ENCODE measurements at regions not wholly inside any gene's neighbourhood (a gene's known extent, or its start where the extent isn't known, plus 50 kb on each side); places are given as distances from the start of the nearest gene placed in this dataset.

DNA sequence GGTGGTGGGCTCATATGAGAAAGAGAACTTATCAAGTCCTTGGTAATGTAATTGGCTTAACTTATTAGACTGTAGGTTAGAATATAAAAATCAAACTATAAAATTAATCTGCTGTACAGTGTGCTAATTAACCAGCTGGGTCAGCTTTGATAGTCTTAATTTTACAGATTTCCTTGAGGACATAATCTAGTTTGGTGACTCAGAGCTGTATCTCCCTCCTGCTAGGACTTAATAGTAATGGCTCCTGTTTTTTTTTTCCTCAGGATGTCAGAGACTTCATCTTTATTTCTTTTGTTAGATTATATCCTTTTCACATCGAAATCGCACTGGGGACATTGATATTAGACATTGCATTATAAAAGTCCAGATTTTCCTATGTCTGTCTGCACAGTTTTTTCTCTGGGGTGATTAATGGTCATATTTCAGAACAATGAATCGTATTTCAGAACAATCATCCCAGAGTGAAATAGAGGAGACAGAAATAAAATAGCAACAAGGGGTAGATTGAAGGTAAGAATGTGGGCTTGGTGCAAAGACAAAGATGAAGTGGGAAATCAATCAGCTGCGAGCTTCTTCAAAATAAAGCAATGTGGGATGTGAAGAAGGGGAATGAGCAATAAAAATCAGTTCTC lies 346.4 kb upstream of the RIOK2 start:
- no peak overlapping the region for H3K4me2 ChIP-seq (ENCODE audit: low read length)

DNA sequence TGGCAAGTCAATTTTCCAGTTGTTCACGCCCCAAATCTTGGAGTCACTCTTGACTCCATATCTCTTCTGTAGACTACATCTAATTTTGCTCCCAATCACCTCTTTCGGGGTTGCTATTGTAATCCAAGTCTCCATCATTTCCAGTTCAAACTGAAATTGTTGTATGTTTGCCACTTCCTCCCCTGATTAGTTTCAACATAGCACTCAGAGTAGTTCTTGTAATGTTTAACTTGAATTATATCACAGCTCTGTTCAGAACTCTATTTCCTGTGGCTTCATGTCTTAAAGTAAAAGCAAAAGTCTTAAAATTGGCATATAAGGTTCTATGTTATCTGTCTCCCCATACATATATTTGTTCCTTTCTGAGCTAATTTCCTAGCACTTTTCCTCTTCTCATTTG lies 348.5 kb upstream of the RIOK2 start:
- H3K4me2 ChIP-seq (ENCODE audit: low read length) = no peak overlapping the region
- H3K27ac ChIP-seq (ENCODE audit: low read length) = no peak overlapping the region
- no peaks in the 10 kb centered on the region for H3K79me2 ChIP-seq (replicated peaks; ENCODE audit: insufficient read depth, low read length)
- no peaks in the 10 kb centered on the region for H3K36me3 ChIP-seq (ENCODE audit: insufficient read depth, low read length)
- no peaks in the 10 kb centered on the region for H3K9me3 ChIP-seq (ENCODE audit: low read length)
- H4K20me1 ChIP-seq (ENCODE audit: insufficient read depth) = no peaks in the 10 kb centered on the region
- no peak overlapping the region for H2AFZ ChIP-seq (ENCODE audit: low read depth, low read length)
- no peak overlapping the region for H3K9ac ChIP-seq (ENCODE audit: low read length)
- H3K4me3 ChIP-seq (ENCODE audit: low read length) = no peak overlapping the region
- H3F3A ChIP-seq (ENCODE audit: insufficient read depth, low read length, poor library complexity, severe bottlenecking) = no peaks in the 10 kb centered on the region
- no peaks in the 10 kb centered on the region for H3K27me3 ChIP-seq (ENCODE audit: insufficient read depth, low read depth, low read length)
- no peaks in the 10 kb centered on the region for H3K9me2 ChIP-seq (ENCODE audit: insufficient read depth, low read length)
- TF ChIP-seq POLR2AphosphoS5 (IDR thresholded peaks at IDR 0.05) (no peak), SMC3 (conservative IDR thresholded peaks at IDR 0.05; ENCODE audit: poor library complexity) (no peak), EZH2 (IDR thresholded peaks at IDR 0.05; ENCODE audit: borderline replicate concordance, insufficient read depth, low read length, poor library complexity, severe bottlenecking) (no peak), TAF1 (IDR thresholded peaks at IDR 0.05; ENCODE audit: low read depth) (no peak), MXI1 (conservative IDR thresholded peaks at IDR 0.05; ENCODE audit: poor library complexity, severe bottlenecking) (no peak), RAD21 (conservative IDR thresholded peaks at IDR 0.05) (no peak), EP300 (conservative IDR thresholded peaks at IDR 0.05; ENCODE audit: poor library complexity, severe bottlenecking) (no peak)
- TF ChIP-seq, protein P1, sequence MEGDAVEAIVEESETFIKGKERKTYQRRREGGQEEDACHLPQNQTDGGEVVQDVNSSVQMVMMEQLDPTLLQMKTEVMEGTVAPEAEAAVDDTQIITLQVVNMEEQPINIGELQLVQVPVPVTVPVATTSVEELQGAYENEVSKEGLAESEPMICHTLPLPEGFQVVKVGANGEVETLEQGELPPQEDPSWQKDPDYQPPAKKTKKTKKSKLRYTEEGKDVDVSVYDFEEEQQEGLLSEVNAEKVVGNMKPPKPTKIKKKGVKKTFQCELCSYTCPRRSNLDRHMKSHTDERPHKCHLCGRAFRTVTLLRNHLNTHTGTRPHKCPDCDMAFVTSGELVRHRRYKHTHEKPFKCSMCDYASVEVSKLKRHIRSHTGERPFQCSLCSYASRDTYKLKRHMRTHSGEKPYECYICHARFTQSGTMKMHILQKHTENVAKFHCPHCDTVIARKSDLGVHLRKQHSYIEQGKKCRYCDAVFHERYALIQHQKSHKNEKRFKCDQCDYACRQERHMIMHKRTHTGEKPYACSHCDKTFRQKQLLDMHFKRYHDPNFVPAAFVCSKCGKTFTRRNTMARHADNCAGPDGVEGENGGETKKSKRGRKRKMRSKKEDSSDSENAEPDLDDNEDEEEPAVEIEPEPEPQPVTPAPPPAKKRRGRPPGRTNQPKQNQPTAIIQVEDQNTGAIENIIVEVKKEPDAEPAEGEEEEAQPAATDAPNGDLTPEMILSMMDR (IDR thresholded peaks at IDR 0.05; ENCODE audit: poor library complexity, severe bottlenecking) = no peak
- TF ChIP-seq, protein P2, sequence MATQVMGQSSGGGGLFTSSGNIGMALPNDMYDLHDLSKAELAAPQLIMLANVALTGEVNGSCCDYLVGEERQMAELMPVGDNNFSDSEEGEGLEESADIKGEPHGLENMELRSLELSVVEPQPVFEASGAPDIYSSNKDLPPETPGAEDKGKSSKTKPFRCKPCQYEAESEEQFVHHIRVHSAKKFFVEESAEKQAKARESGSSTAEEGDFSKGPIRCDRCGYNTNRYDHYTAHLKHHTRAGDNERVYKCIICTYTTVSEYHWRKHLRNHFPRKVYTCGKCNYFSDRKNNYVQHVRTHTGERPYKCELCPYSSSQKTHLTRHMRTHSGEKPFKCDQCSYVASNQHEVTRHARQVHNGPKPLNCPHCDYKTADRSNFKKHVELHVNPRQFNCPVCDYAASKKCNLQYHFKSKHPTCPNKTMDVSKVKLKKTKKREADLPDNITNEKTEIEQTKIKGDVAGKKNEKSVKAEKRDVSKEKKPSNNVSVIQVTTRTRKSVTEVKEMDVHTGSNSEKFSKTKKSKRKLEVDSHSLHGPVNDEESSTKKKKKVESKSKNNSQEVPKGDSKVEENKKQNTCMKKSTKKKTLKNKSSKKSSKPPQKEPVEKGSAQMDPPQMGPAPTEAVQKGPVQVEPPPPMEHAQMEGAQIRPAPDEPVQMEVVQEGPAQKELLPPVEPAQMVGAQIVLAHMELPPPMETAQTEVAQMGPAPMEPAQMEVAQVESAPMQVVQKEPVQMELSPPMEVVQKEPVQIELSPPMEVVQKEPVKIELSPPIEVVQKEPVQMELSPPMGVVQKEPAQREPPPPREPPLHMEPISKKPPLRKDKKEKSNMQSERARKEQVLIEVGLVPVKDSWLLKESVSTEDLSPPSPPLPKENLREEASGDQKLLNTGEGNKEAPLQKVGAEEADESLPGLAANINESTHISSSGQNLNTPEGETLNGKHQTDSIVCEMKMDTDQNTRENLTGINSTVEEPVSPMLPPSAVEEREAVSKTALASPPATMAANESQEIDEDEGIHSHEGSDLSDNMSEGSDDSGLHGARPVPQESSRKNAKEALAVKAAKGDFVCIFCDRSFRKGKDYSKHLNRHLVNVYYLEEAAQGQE (IDR thresholded peaks at IDR 0.05; ENCODE audit: borderline replicate concordance) = no peak

More for the DNA sequence above, 346.4 kb upstream of the RIOK2 start:
- Histone ChIP-seq H3K27ac (ENCODE audit: low read length) (no peak overlapping the region), H2AFZ (ENCODE audit: low read depth, low read length) (peak overlapping the region; percentile 3), H3K9me3 (ENCODE audit: low read length) (no peaks in the 10 kb centered on the region), H3K36me3 (ENCODE audit: insufficient read depth, low read length) (no peaks in the 10 kb centered on the region), H3K9ac (ENCODE audit: low read length) (no peak overlapping the region), H3K27me3 (ENCODE audit: insufficient read depth, low read depth, low read length) (no peaks in the 10 kb centered on the region), H3K4me3 (ENCODE audit: low read length) (no peak overlapping the region), H3K9me2 (ENCODE audit: insufficient read depth, low read length) (no peaks in the 10 kb centered on the region), H3F3A (ENCODE audit: insufficient read depth, low read length, poor library complexity, severe bottlenecking) (no peaks in the 10 kb centered on the region), H3K79me2 (replicated peaks; ENCODE audit: insufficient read depth, low read length) (no peaks in the 10 kb centered on the region), H4K20me1 (ENCODE audit: insufficient read depth) (no peaks in the 10 kb centered on the region)
- no peak for TF ChIP-seq POLR2AphosphoS5 (IDR thresholded peaks at IDR 0.05)
- TF ChIP-seq, protein P2 (IDR thresholded peaks at IDR 0.05; ENCODE audit: borderline replicate concordance) = no peak
- TF ChIP-seq EP300 (conservative IDR thresholded peaks at IDR 0.05; ENCODE audit: poor library complexity, severe bottlenecking) = no peak
- TF ChIP-seq MXI1 (conservative IDR thresholded peaks at IDR 0.05; ENCODE audit: poor library complexity, severe bottlenecking) = no peak
- no peak for TF ChIP-seq TAF1 (IDR thresholded peaks at IDR 0.05; ENCODE audit: low read depth)
- TF ChIP-seq, protein P1 (IDR thresholded peaks at IDR 0.05; ENCODE audit: poor library complexity, severe bottlenecking) = no peak
- TF ChIP-seq RAD21 (conservative IDR thresholded peaks at IDR 0.05) = no peak
- TF ChIP-seq EZH2 (IDR thresholded peaks at IDR 0.05; ENCODE audit: borderline replicate concordance, insufficient read depth, low read length, poor library complexity, severe bottlenecking) = no peak
